A549 (cell line): ENCODE measurements at regions not wholly inside any gene's neighbourhood (a gene's known extent, or its start where the extent isn't known, plus 50 kb on each side); places are given as distances from the start of the nearest gene placed in this dataset.

Experiments used
- EP300 ChIP-seq, 2 experiments: fragments of >200 bp; sonication (Bioruptor Twin); formaldehyde crosslinking; IDR thresholded peaks; 2 replicates in 1 of 2; 3 replicates in 1 of 2; pipeline ENCODE4 v1.6.1; 2016 to 2017
- HDAC2 ChIP-seq: fragments of 200-600 bp; sonication (generic); IDR thresholded peaks from 2 replicates; pipeline ENCODE4 v1.6.1; 2016
- NFE2L2 ChIP-seq: fragments of 150-350 bp; conservative IDR thresholded peaks from 2 replicates; pipeline ENCODE4 v1.6.1; 2014; ENCODE audit warnings: low read length
- NPAS2 ChIP-seq: fragments of 250-450 bp; sonication (Bioruptor Pico); IDR thresholded peaks from 2 replicates; pipeline ENCODE4 v1.8.0; 2022; ENCODE audit warnings: mild to moderate bottlenecking, moderate library complexity, borderline replicate concordance
- SREBF2 ChIP-seq: fragments of 450-650 bp; IDR thresholded peaks from 2 replicates; pipeline ENCODE4 v1.6.1; 2014; ENCODE audit warnings: mild to moderate bottlenecking, moderate library complexity
- TF ChIP-seq, protein P1 (sequence below): fragments of >200 bp; sonication (Bioruptor Twin); formaldehyde crosslinking; IDR thresholded peaks from 3 replicates; pipeline ENCODE4 v1.5.1; 2016

GRCh38 chr12:93148412-93148811 is 219.3 kb upstream of the EEA1 start:
- TF ChIP-seq NPAS2 (CRISPR knock-in tag) (no peak), SREBF2 (no peak), NFE2L2 (no peak), HDAC2 (no peak), EP300 (IDR thresholded peaks at IDR 0.05) (no peak)
- TF ChIP-seq, protein P1, sequence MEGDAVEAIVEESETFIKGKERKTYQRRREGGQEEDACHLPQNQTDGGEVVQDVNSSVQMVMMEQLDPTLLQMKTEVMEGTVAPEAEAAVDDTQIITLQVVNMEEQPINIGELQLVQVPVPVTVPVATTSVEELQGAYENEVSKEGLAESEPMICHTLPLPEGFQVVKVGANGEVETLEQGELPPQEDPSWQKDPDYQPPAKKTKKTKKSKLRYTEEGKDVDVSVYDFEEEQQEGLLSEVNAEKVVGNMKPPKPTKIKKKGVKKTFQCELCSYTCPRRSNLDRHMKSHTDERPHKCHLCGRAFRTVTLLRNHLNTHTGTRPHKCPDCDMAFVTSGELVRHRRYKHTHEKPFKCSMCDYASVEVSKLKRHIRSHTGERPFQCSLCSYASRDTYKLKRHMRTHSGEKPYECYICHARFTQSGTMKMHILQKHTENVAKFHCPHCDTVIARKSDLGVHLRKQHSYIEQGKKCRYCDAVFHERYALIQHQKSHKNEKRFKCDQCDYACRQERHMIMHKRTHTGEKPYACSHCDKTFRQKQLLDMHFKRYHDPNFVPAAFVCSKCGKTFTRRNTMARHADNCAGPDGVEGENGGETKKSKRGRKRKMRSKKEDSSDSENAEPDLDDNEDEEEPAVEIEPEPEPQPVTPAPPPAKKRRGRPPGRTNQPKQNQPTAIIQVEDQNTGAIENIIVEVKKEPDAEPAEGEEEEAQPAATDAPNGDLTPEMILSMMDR: no peak
